GM21381 (cell line): ENCODE measurements at regions not wholly inside any gene's neighbourhood (a gene's known extent, or its start where the extent isn't known, plus 50 kb on each side); places are given as distances from the start of the nearest gene placed in this dataset.
"Not testable (repeated sequence)": the region's sequence is repeated elsewhere in the genome, so short reads cannot be mapped to it uniquely, and the experiment has no call there.

Experiments used
- ATAC-seq: cut with Tn5 transposase; IDR thresholded peaks from one replicate; pipeline ENCODE4 v1.9.1; 2021; ENCODE audit warnings: mild to moderate bottlenecking, moderate library complexity; ENCODE audit not compliant: unreplicated experiment

- ATAC-seq: no peak
Observed at GRCh38 chr5:155684417-155684816, 642.5 kb upstream of the SGCD start.

- ATAC-seq: no peak
Observed at GRCh38 chr5:155686131-155686530, 640.8 kb upstream of the SGCD start.

GRCh38 chr5:155689406-155689805 is 637.6 kb upstream of the SGCD start:
- no peak for ATAC-seq

GRCh38 chr5:155696362-155696761 is 630.6 kb upstream of the SGCD start:
- no peak for ATAC-seq

- no peak for ATAC-seq
Observed at GRCh38 chr5:155697236-155697635, 629.7 kb upstream of the SGCD start.

- no peak for ATAC-seq
Observed at GRCh38 chr5:155699385-155699784, 627.6 kb upstream of the SGCD start.

GRCh38 chr5:155700333-155700732 is 626.6 kb upstream of the SGCD start:
- ATAC-seq: no peak

GRCh38 chr5:155711882-155712281 is 615.1 kb upstream of the SGCD start:
- no peak for ATAC-seq

GRCh38 chr5:155714435-155714834 is 612.5 kb upstream of the SGCD start:
- ATAC-seq: not testable (repeated sequence)

- no peak for ATAC-seq
Observed at GRCh38 chr5:155726267-155726666, 600.7 kb upstream of the SGCD start.

- ATAC-seq: no peak
Observed at GRCh38 chr5:155727512-155728145, 599.3 kb upstream of the SGCD start.

GRCh38 chr5:155728146-155728856 is 598.7 kb upstream of the SGCD start:
- ATAC-seq: no peak

- ATAC-seq: no peak
Observed at GRCh38 chr5:155728857-155729683, 597.9 kb upstream of the SGCD start.

GRCh38 chr5:155729684-155730059 is 597.3 kb upstream of the SGCD start:
- ATAC-seq: no peak

- no peak for ATAC-seq
Observed at GRCh38 chr5:155732587-155733376, 594.2 kb upstream of the SGCD start.

GRCh38 chr5:155733935-155734334 is 593.0 kb upstream of the SGCD start:
- no peak for ATAC-seq

GRCh38 chr5:155735388-155735787 is 591.6 kb upstream of the SGCD start:
- no peak for ATAC-seq

GRCh38 chr5:155738616-155739015 is 588.3 kb upstream of the SGCD start:
- ATAC-seq: no peak

GRCh38 chr5:155746367-155747038 is 580.5 kb upstream of the SGCD start:
- no peak for ATAC-seq

GRCh38 chr5:155750101-155750500 is 576.9 kb upstream of the SGCD start:
- no peak for ATAC-seq

GRCh38 chr5:155750571-155750970 is 576.4 kb upstream of the SGCD start:
- no peak for ATAC-seq
